ENCODE measurements at regions not wholly inside any gene's neighbourhood (a gene's known extent, or its start where the extent isn't known, plus 50 kb on each side); places are given as distances from the start of the nearest gene placed in this dataset.

GRCh38 chr2:150404147-150404546 is 83.3 kb downstream of the RND3 start:
- Histone ChIP-seq H3K27ac (ENCODE audit: insufficient read length, low read depth, low read length) (no peak overlapping the region), H2BK5ac (ENCODE audit: insufficient read length, low read length) (no peak overlapping the region)
- peaks cover 6 to 11% of the 10 kb centered on the region in 2 experiments; a peak in 3 of 5 replicates for H3K9me3 Mint-ChIP-seq

More at GRCh38 chr2:150404147-150404546, 83.3 kb downstream of the RND3 start:
- Histone ChIP-seq H2BK12ac (ENCODE audit: insufficient read length, low read depth, low read length) (no peak overlapping the region), H2AFZ (ENCODE audit: low read length) (no peak overlapping the region), H2AK5ac (ENCODE audit: insufficient read length, low read length) (no peak overlapping the region), H3K23ac (ENCODE audit: insufficient read length, low read depth, low read length) (no peak overlapping the region), H2BK120ac (ENCODE audit: low read depth, low read length, poor library complexity, severe bottlenecking) (no peak overlapping the region), H3K27me3 (ENCODE audit: insufficient read depth, low read length) (no peaks in the 10 kb centered on the region), H3K4me1 (ENCODE audit: insufficient read depth, low read length) (no peaks in the 10 kb centered on the region), H2BK20ac (ENCODE audit: low read depth, low read length, poor library complexity, severe bottlenecking) (no peak overlapping the region), H4K8ac (replicated peaks; ENCODE audit: insufficient read length, low read depth, low read length) (no peak overlapping the region), H3K79me1 (ENCODE audit: insufficient read depth, low read depth, low read length, poor library complexity, severe bottlenecking) (no peaks in the 10 kb centered on the region), H3K79me2 (ENCODE audit: insufficient read depth, low read length) (no peaks in the 10 kb centered on the region), H3K4ac (ENCODE audit: low read depth, low read length) (no peak overlapping the region), H3K18ac (ENCODE audit: insufficient read length, low read depth, low read length) (no peak overlapping the region), H3T11ph (ENCODE audit: low read length) (no peak overlapping the region), H3K4me2 (ENCODE audit: insufficient read depth, insufficient read length, low read length) (no peak overlapping the region), H4K91ac (ENCODE audit: insufficient read length, low read depth, low read length) (no peak overlapping the region), H2BK15ac (ENCODE audit: low read depth, low read length) (no peak overlapping the region), H3K9me3 (ENCODE audit: control insufficient read depth, low read depth, low read length) (no peaks in the 10 kb centered on the region), H3K9ac (ENCODE audit: extremely low read depth, insufficient read length, low read length) (no peak overlapping the region), H3K23me2 (ENCODE audit: insufficient read length, low read depth, low read length, poor library complexity, severe bottlenecking) (no peaks in the 10 kb centered on the region), H4K5ac (ENCODE audit: insufficient read length, low read depth, low read length) (no peak overlapping the region), H4K20me1 (ENCODE audit: control insufficient read depth, insufficient read depth, insufficient read length) (no peaks in the 10 kb centered on the region), H3K14ac (ENCODE audit: insufficient read depth, low read length) (no peak overlapping the region), H3K56ac (ENCODE audit: insufficient read length, low read depth, low read length) (no peak overlapping the region)
- H3K36me3 Mint-ChIP-seq (ENCODE audit: insufficient read depth in 1 of 3, low read depth in 3 of 3): peaks cover 0 to 1% (median under 1%) of the 10 kb centered on the region in 3 experiments; a peak in 2 of 7 replicates
- WGBS (ENCODE audit: extremely low coverage, insufficient read length, low lambda C conversion rate): no CpG with 5 or more reads among the region's 3 CpGs
- H3K4me3 Mint-ChIP-seq: no peak overlapping the region
- TF ChIP-seq CTCF (conservative IDR thresholded peaks at IDR 0.05): no peak
- DNase-seq: no peak
- no peak overlapping the region for H3K27ac Mint-ChIP-seq
- no peaks in the 10 kb centered on the region for H3K27me3 Mint-ChIP-seq (ENCODE audit: low read depth)
- H3K4me1 Mint-ChIP-seq: peaks cover 10 to 12% of the 10 kb centered on the region in 2 experiments; a peak in 3 of 4 replicates
